HG03439 (cell line): ENCODE measurements at regions not wholly inside any gene's neighbourhood (a gene's known extent, or its start where the extent isn't known, plus 50 kb on each side); places are given as distances from the start of the nearest gene placed in this dataset.

ENCODE experiments used
- ATAC-seq: cut with Tn5 transposase; IDR thresholded peaks from one replicate; pipeline ENCODE4 v1.9.1; 2021; ENCODE audit warnings: mild to moderate bottlenecking, moderate library complexity; ENCODE audit not compliant: unreplicated experiment

DNA sequence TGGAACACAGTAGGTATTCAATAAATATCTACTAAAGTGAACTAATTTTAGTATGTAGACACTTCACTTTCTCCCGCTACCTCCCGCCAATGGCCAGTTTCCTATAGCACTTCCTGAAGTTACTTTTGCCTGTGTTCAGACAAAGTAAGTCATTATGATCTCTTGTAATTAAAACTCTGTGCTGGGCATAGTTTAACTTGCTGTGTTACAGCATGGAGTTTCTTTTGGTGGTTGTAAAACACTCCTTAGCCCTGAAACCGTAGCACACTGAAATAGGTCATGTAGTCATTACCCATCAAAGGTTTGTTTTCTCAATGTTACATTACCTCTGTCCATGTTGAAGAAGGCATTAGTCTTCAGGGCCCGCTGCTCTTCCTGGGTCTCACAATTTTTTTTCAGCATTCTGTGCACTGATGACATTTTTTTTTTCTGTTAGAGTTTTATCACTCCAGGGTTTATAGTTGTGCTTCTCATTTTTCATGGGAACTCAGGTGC, 54.0 kb upstream of the CENPW start:
- no peak for ATAC-seq
